Cardiac fibroblast (primary cell): ENCODE measurements at regions not wholly inside any gene's neighbourhood (a gene's known extent, or its start where the extent isn't known, plus 50 kb on each side); places are given as distances from the start of the nearest gene placed in this dataset.

Source experiments
- DNase-seq, 2 donors: peaks; one replicate each; pipeline versions ENCODE4 v3.0.0 to v3.0.0-alpha.2; 2010; ENCODE audit warnings: low read depth in 2 of 2
- H3K4me3 ChIP-seq, 2 donors: replicated peaks in 1 of 2; 1 replicate in 1 of 2; 2 replicates in 1 of 2; pipeline ENCODE4 v1.5.1; 2011; ENCODE audit warnings: low read depth in 2 of 2, low read length in 2 of 2, mild to moderate bottlenecking in 2 of 2, moderate library complexity in 1 of 2
- CTCF ChIP-seq: IDR thresholded peaks from one replicate; pipeline ENCODE4 v1.5.1; 2011; ENCODE audit warnings: low read depth, mild to moderate bottlenecking, low read length, inconsistent platforms

- no peak overlapping the region for H3K4me3 ChIP-seq
- no peak for DNase-seq
- no peak for TF ChIP-seq CTCF
Observed at GRCh38 chr5:68770551-68770950, 323.3 kb upstream of the SLC30A5 start.

- H3K4me3 ChIP-seq: no peak overlapping the region
- DNase-seq: no peak
- no peak for TF ChIP-seq CTCF
Observed at GRCh38 chr5:68771221-68771620, 322.6 kb upstream of the SLC30A5 start.

- no peak for TF ChIP-seq CTCF
- H3K4me3 ChIP-seq: no peak overlapping the region
- DNase-seq: no peak
Observed at GRCh38 chr5:68771732-68772131, 322.1 kb upstream of the SLC30A5 start.

GRCh38 chr5:68776381-68776780 lies 317.4 kb upstream of the SLC30A5 start:
- no peak overlapping the region for H3K4me3 ChIP-seq
- no peak for TF ChIP-seq CTCF
- no peak for DNase-seq

GRCh38 chr5:68777135-68777534 lies 316.7 kb upstream of the SLC30A5 start:
- no peak for TF ChIP-seq CTCF
- no peak overlapping the region for H3K4me3 ChIP-seq
- DNase-seq: no peak

GRCh38 chr5:68778484-68778883 lies 315.3 kb upstream of the SLC30A5 start:
- TF ChIP-seq CTCF: no peak
- no peak for DNase-seq
- no peak overlapping the region for H3K4me3 ChIP-seq

- TF ChIP-seq CTCF: no peak
- DNase-seq: no peak
- H3K4me3 ChIP-seq: no peak overlapping the region
Observed at GRCh38 chr5:68780299-68780955, 313.4 kb upstream of the SLC30A5 start.
